ENCODE measurements at regions not wholly inside any gene's neighbourhood (a gene's known extent, or its start where the extent isn't known, plus 50 kb on each side); places are given as distances from the start of the nearest gene placed in this dataset.

- TF ChIP-seq CTCF (conservative IDR thresholded peaks at IDR 0.05 in 1 of 2, IDR thresholded peaks at IDR 0.05 in 1 of 2; ENCODE audit: extremely low read depth in 1 of 2, insufficient read depth in 1 of 2, low read depth in 1 of 2, low read length in 2 of 2) (no peak), EZH2 (IDR thresholded peaks at IDR 0.05; ENCODE audit: borderline replicate concordance, low read length) (no peak)
Observed at GRCh38 chr5:24767086-24767485, 122.3 kb upstream of the CDH10 start.

Measured in mammary epithelial cell (primary cell).